OCI-LY1 (cell line): ENCODE measurements at regions not wholly inside any gene's neighbourhood (a gene's known extent, or its start where the extent isn't known, plus 50 kb on each side); places are given as distances from the start of the nearest gene placed in this dataset.

ENCODE experiments used
- H2AFZ ChIP-seq: fragments of 200-600 bp; sonication (generic), shearing (Covaris generic); 2 replicates; pipeline ENCODE4 v1.6.0; 2014; ENCODE audit warnings: antibody characterized with exemption, mild to moderate bottlenecking, low read length
- H3F3A ChIP-seq: fragments of 200-600 bp; sonication (generic), shearing (Covaris generic); 2 replicates; pipeline ENCODE4 v1.6.0; 2014; ENCODE audit warnings: mild to moderate bottlenecking, antibody characterized with exemption, low read length, moderate library complexity; ENCODE audit not compliant: insufficient read depth
- H3K27ac ChIP-seq: fragments of 200-600 bp; sonication (generic); 2 replicates; pipeline ENCODE4 v1.5.1; 2014; ENCODE audit warnings: low read length, mixed run types, mild to moderate bottlenecking, low read depth; ENCODE audit not compliant: poor library complexity, severe bottlenecking
- H3K27me3 ChIP-seq: fragments of 200-600 bp; sonication (generic); 2 replicates; pipeline ENCODE4 v1.6.0; 2014; ENCODE audit warnings: antibody characterized with exemption, mild to moderate bottlenecking, low read length, moderate library complexity; ENCODE audit not compliant: insufficient read depth
- H3K36me3 ChIP-seq: fragments of 200-600 bp; sonication (generic); 2 replicates; pipeline ENCODE4 v1.6.1; 2014; ENCODE audit warnings: mild to moderate bottlenecking, antibody characterized with exemption, low read length, moderate library complexity, mixed read lengths; ENCODE audit not compliant: insufficient read depth
- H3K4me1 ChIP-seq: fragments of 200-600 bp; sonication (generic); 2 replicates; pipeline ENCODE4 v1.5.1; 2014; ENCODE audit warnings: mild to moderate bottlenecking, low read length, moderate library complexity; ENCODE audit not compliant: insufficient read depth, severe bottlenecking
- H3K4me2 ChIP-seq: fragments of 200-600 bp; sonication (generic), shearing (Covaris generic); 2 replicates; pipeline ENCODE4 v1.6.1; 2014; ENCODE audit warnings: low read length
- H3K4me3 ChIP-seq: fragments of 200-600 bp; sonication (generic); 2 replicates; pipeline ENCODE4 v1.5.1; 2014; ENCODE audit warnings: low read length, low read depth, mild to moderate bottlenecking, mixed read lengths; ENCODE audit not compliant: poor library complexity, severe bottlenecking
- H3K79me2 ChIP-seq: fragments of 200-600 bp; shearing (Covaris generic); 2 replicates; pipeline ENCODE4 v1.6.1; 2016; ENCODE audit warnings: mixed run types, low read length, mixed read lengths; ENCODE audit not compliant: insufficient read depth
- H3K9ac ChIP-seq: fragments of 200-600 bp; sonication (generic), shearing (Covaris generic); 2 replicates; pipeline ENCODE4 v1.6.1; 2014; ENCODE audit warnings: mild to moderate bottlenecking, low read length, mixed read lengths
- H3K9me2 ChIP-seq: fragments of 200-600 bp; sonication (generic), shearing (Covaris generic); 2 replicates; pipeline ENCODE4 v1.6.1; 2014; ENCODE audit warnings: low read depth, mild to moderate bottlenecking, low read length, mixed read lengths
- H3K9me3 ChIP-seq: fragments of 200-600 bp; shearing (Covaris generic); 2 replicates; pipeline ENCODE4 v1.6.1; 2014; ENCODE audit warnings: low read length, mixed read lengths
- H4K20me1 ChIP-seq: fragments of 200-600 bp; sonication (generic), shearing (Covaris generic); 2 replicates; pipeline ENCODE4 v1.6.0; 2016; ENCODE audit warnings: mild to moderate bottlenecking, low read length; ENCODE audit not compliant: insufficient read depth
- CTCF ChIP-seq: fragments of 200-600 bp; sonication (generic), shearing (Covaris generic); IDR thresholded peaks from 2 replicates; pipeline ENCODE4 v1.5.1; 2017; ENCODE audit warnings: mild to moderate bottlenecking, antibody characterized with exemption, low read length, moderate library complexity, mixed read lengths
- EZH2 ChIP-seq: fragments of 200-600 bp; sonication (generic), shearing (Covaris generic); IDR thresholded peaks from 2 replicates; pipeline ENCODE4 v1.8.0; 2017; ENCODE audit warnings: borderline replicate concordance, mixed run types, mild to moderate bottlenecking, antibody characterized with exemption, low read length, moderate library complexity, mixed read lengths

- H4K20me1 ChIP-seq = no peaks in the 10 kb centered on the region
- H3K27ac ChIP-seq = no peak overlapping the region
- H2AFZ ChIP-seq = no peak overlapping the region
- no peaks in the 10 kb centered on the region for H3F3A ChIP-seq
- no peaks in the 10 kb centered on the region for H3K9me3 ChIP-seq
- no peaks in the 10 kb centered on the region for H3K4me1 ChIP-seq
- no peaks in the 10 kb centered on the region for H3K36me3 ChIP-seq
- no peaks in the 10 kb centered on the region for H3K9me2 ChIP-seq
- H3K4me3 ChIP-seq = no peak overlapping the region
- no peaks in the 10 kb centered on the region; the same call in 1 of the 2 replicates for H3K27me3 ChIP-seq
- TF ChIP-seq CTCF (no peak), EZH2 (no peak)
- H3K9ac ChIP-seq = no peak overlapping the region
- H3K79me2 ChIP-seq = no peaks in the 10 kb centered on the region
- no peak overlapping the region for H3K4me2 ChIP-seq
These were observed 115.3 kb upstream of the CPSF6 start for GRCh38 chr12:69123919-69124638.

GRCh38 chr12:69129017-69129416 is 110.4 kb upstream of the CPSF6 start:
- no peak overlapping the region for H3K27ac ChIP-seq
- no peaks in the 10 kb centered on the region for H3K4me1 ChIP-seq
- no peaks in the 10 kb centered on the region for H4K20me1 ChIP-seq
- H3K9ac ChIP-seq = no peak overlapping the region
- no peak overlapping the region for H3K4me3 ChIP-seq
- TF ChIP-seq CTCF = no peak
- H3K36me3 ChIP-seq = no peaks in the 10 kb centered on the region
- no peaks in the 10 kb centered on the region for H3K27me3 ChIP-seq
- H3K4me2 ChIP-seq = no peak overlapping the region
- no peaks in the 10 kb centered on the region for H3K79me2 ChIP-seq
- H3F3A ChIP-seq = no peaks in the 10 kb centered on the region
- no peak overlapping the region for H2AFZ ChIP-seq
- no peaks in the 10 kb centered on the region for H3K9me3 ChIP-seq
- H3K9me2 ChIP-seq = no peaks in the 10 kb centered on the region

GRCh38 chr12:69129564-69129963 is 109.8 kb upstream of the CPSF6 start:
- H3K79me2 ChIP-seq = no peaks in the 10 kb centered on the region
- H3K4me1 ChIP-seq = no peaks in the 10 kb centered on the region
- no peak for TF ChIP-seq EZH2
- TF ChIP-seq CTCF = no peak
- H3K9ac ChIP-seq = no peak overlapping the region
- H3F3A ChIP-seq = no peaks in the 10 kb centered on the region
- H3K9me3 ChIP-seq = no peaks in the 10 kb centered on the region
- no peak overlapping the region for H3K27ac ChIP-seq
- no peak overlapping the region for H3K4me3 ChIP-seq
- no peaks in the 10 kb centered on the region for H3K9me2 ChIP-seq
- no peak overlapping the region for H3K4me2 ChIP-seq
- H4K20me1 ChIP-seq = no peaks in the 10 kb centered on the region
- no peaks in the 10 kb centered on the region for H3K27me3 ChIP-seq
- no peak overlapping the region for H2AFZ ChIP-seq
- no peaks in the 10 kb centered on the region for H3K36me3 ChIP-seq
